ENCODE measurements at regions not wholly inside any gene's neighbourhood (a gene's known extent, or its start where the extent isn't known, plus 50 kb on each side); places are given as distances from the start of the nearest gene placed in this dataset.

- Histone ChIP-seq H2AFZ (ENCODE audit: low read depth, low read length, poor library complexity, severe bottlenecking) (no peak overlapping the region), H3K27me3 (ENCODE audit: insufficient read depth, low read length) (no peaks in the 10 kb centered on the region), H3K4me2 (ENCODE audit: low read length) (no peak overlapping the region), H3K9ac (ENCODE audit: low read length) (no peak overlapping the region), H3K4me3 (replicated peaks in 1 of 2; ENCODE audit: low read depth in 1 of 2, low read length in 2 of 2) (no peak overlapping the region), H3K9me2 (ENCODE audit: insufficient read depth) (no peaks in the 10 kb centered on the region), H3K27ac (ENCODE audit: low read depth, low read length) (no peak overlapping the region), H3K79me2 (ENCODE audit: insufficient read depth, low read length) (no peaks in the 10 kb centered on the region), H3K4me1 (ENCODE audit: control insufficient read depth in 1 of 2, insufficient read depth in 2 of 2, low read length in 2 of 2) (no peaks in the 10 kb centered on the region), H3K9me3 (ENCODE audit: control insufficient read depth in 1 of 2, insufficient read depth in 1 of 2, low read depth in 1 of 2, low read length in 2 of 2) (no peaks in the 10 kb centered on the region), H4K20me1 (ENCODE audit: insufficient read depth) (no peaks in the 10 kb centered on the region), H3K36me3 (ENCODE audit: control insufficient read depth in 1 of 2, insufficient read depth in 2 of 2, low read length in 2 of 2) (no peaks in the 10 kb centered on the region)
- DNase-seq (ENCODE audit: low read depth, low spot score) (no peak), ATAC-seq (no peak)
- ChIA-PET CTCF (no interaction called here), POLR2A (no interaction called here), RAD21 (ENCODE audit: low non-redundant PET in 1 of 2, low total read pairs in 2 of 2, uncharacterized antibody in 2 of 2, unreplicated experiment in 2 of 2) (no interaction called here)
- no TSS peak for BruUV-seq (replicated peaks)
- intact Hi-C loops (cut with micrococcal nuclease): no loop called here
- TF ChIP-seq CBX3 (IDR thresholded peaks at IDR 0.05; ENCODE audit: low read depth) (no peak), SP1 (IDR thresholded peaks at IDR 0.05; ENCODE audit: low read depth) (no peak), ATF3 (IDR thresholded peaks at IDR 0.05) (no peak), CEBPB (IDR thresholded peaks at IDR 0.05; ENCODE audit: low read depth) (no peak), SIN3A (IDR thresholded peaks at IDR 0.05; ENCODE audit: low read depth) (no peak), FOSL1 (IDR thresholded peaks at IDR 0.05; ENCODE audit: low read depth) (no peak)
Measured at GRCh38 chr10:63077800-63078199, 55.3 kb upstream of the NRBF2 start.

- Histone ChIP-seq H3K79me2 (ENCODE audit: insufficient read depth, low read length) (no peaks in the 10 kb centered on the region), H4K20me1 (ENCODE audit: insufficient read depth) (no peaks in the 10 kb centered on the region), H3K4me2 (ENCODE audit: low read length) (no peak overlapping the region), H3K4me3 (replicated peaks in 1 of 2; ENCODE audit: low read depth in 1 of 2, low read length in 2 of 2) (no peak overlapping the region), H3K27ac (ENCODE audit: low read depth, low read length) (no peak overlapping the region), H3K27me3 (ENCODE audit: insufficient read depth, low read length) (no peaks in the 10 kb centered on the region), H3K4me1 (ENCODE audit: control insufficient read depth in 1 of 2, insufficient read depth in 2 of 2, low read length in 2 of 2) (no peaks in the 10 kb centered on the region), H3K9ac (ENCODE audit: low read length) (no peak overlapping the region), H3K9me3 (ENCODE audit: control insufficient read depth in 1 of 2, insufficient read depth in 1 of 2, low read depth in 1 of 2, low read length in 2 of 2) (no peaks in the 10 kb centered on the region), H3K9me2 (ENCODE audit: insufficient read depth) (no peaks in the 10 kb centered on the region), H3K36me3 (ENCODE audit: control insufficient read depth in 1 of 2, insufficient read depth in 2 of 2, low read length in 2 of 2) (no peaks in the 10 kb centered on the region), H2AFZ (ENCODE audit: low read depth, low read length, poor library complexity, severe bottlenecking) (no peak overlapping the region)
- ATAC-seq (no peak), DNase-seq (ENCODE audit: low read depth, low spot score) (no peak)
- BruUV-seq (replicated peaks): no TSS peak
- RAD21 ChIA-PET (ENCODE audit: low non-redundant PET in 1 of 2, low total read pairs in 2 of 2, uncharacterized antibody in 2 of 2, unreplicated experiment in 2 of 2): no interaction called here
- POLR2A ChIA-PET: no interaction called here
- intact Hi-C loops (cut with micrococcal nuclease): no loop called here
- TF ChIP-seq EZH2phosphoT487 (IDR thresholded peaks at IDR 0.05; ENCODE audit: borderline replicate concordance) (no peak), MAX (IDR thresholded peaks at IDR 0.05) (no peak), SIN3A (IDR thresholded peaks at IDR 0.05; ENCODE audit: low read depth) (no peak), CBX3 (IDR thresholded peaks at IDR 0.05; ENCODE audit: low read depth) (no peak), CTCF (IDR thresholded peaks at IDR 0.05 in 2 of 3, conservative IDR thresholded peaks at IDR 0.05 in 1 of 3; ENCODE audit: borderline replicate concordance in 1 of 3, insufficient read depth in 1 of 3, low read depth in 2 of 3, low read length in 2 of 3) (no peak), POLR2AphosphoS5 (IDR thresholded peaks at IDR 0.05; ENCODE audit: low read depth, low read length) (no peak), SP1 (IDR thresholded peaks at IDR 0.05; ENCODE audit: low read depth) (no peak), POLR2A (IDR thresholded peaks at IDR 0.05; ENCODE audit: borderline replicate concordance, extremely low read depth, insufficient read depth, insufficient read length) (no peak), ATF3 (IDR thresholded peaks at IDR 0.05) (no peak), YY1 (IDR thresholded peaks at IDR 0.05; ENCODE audit: extremely low read depth, insufficient replicate concordance, low read depth, low read length) (no peak)
- CTCF ChIA-PET: interaction anchor here (1.7 kb wide), 1 partner anchor 11 kb away, joined by 5 read pairs; no protein-coding TSS in a partner anchor
Measured at GRCh38 chr10:63072951-63073350, 60.2 kb upstream of the NRBF2 start.

Data from HCT116 (cell line).